ENCODE measurements at regions not wholly inside any gene's neighbourhood (a gene's known extent, or its start where the extent isn't known, plus 50 kb on each side); places are given as distances from the start of the nearest gene placed in this dataset.

DNA sequence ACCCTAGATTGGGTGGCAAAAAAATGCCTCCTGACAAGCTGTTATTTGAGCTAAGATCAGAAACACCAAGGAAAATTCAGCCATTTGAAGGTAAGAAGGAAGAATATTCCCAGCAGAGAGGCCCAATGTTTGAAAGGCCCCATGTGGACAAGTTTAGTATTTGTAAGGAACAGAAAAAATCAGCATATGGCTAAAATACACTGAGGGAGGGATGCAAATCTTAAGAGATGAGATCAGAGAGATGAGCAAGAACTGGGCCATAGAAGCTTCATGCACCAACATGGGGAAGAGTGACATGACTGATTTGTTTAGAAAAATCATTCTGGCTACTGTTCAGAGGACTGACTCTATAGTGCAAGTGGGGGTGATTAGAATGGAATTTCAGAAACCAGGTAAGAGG is 496.8 kb upstream of the SOX5 start:
- TF ChIP-seq, protein P1, sequence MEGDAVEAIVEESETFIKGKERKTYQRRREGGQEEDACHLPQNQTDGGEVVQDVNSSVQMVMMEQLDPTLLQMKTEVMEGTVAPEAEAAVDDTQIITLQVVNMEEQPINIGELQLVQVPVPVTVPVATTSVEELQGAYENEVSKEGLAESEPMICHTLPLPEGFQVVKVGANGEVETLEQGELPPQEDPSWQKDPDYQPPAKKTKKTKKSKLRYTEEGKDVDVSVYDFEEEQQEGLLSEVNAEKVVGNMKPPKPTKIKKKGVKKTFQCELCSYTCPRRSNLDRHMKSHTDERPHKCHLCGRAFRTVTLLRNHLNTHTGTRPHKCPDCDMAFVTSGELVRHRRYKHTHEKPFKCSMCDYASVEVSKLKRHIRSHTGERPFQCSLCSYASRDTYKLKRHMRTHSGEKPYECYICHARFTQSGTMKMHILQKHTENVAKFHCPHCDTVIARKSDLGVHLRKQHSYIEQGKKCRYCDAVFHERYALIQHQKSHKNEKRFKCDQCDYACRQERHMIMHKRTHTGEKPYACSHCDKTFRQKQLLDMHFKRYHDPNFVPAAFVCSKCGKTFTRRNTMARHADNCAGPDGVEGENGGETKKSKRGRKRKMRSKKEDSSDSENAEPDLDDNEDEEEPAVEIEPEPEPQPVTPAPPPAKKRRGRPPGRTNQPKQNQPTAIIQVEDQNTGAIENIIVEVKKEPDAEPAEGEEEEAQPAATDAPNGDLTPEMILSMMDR (IDR thresholded peaks at IDR 0.05; ENCODE audit: poor library complexity, severe bottlenecking), result no peak
- H3K9me3 ChIP-seq (ENCODE audit: severe bottlenecking), result no peaks in the 10 kb centered on the region
- no peak overlapping the region for H3K27ac ChIP-seq (ENCODE audit: poor library complexity, severe bottlenecking)
- no peak for ATAC-seq (ENCODE audit: low read depth)
- no peaks in the 10 kb centered on the region for H3K4me1 ChIP-seq (ENCODE audit: insufficient read depth, poor library complexity, severe bottlenecking)
- H3K4me3 ChIP-seq (ENCODE audit: severe bottlenecking), result no peak overlapping the region
- H3K27me3 ChIP-seq (ENCODE audit: insufficient read depth, poor library complexity, severe bottlenecking), result no peaks in the 10 kb centered on the region
- no peak for DNase-seq (ENCODE audit: low spot score)
- no peaks in the 10 kb centered on the region for H3K36me3 ChIP-seq (ENCODE audit: low read depth)

GRCh38 chr12:24444634-24445033 is 495.2 kb upstream of the SOX5 start:
- Histone ChIP-seq H3K27ac (ENCODE audit: poor library complexity, severe bottlenecking) (no peak overlapping the region), H3K4me1 (ENCODE audit: insufficient read depth, poor library complexity, severe bottlenecking) (no peaks in the 10 kb centered on the region), H3K27me3 (ENCODE audit: insufficient read depth, poor library complexity, severe bottlenecking) (no peaks in the 10 kb centered on the region), H3K36me3 (ENCODE audit: low read depth) (no peaks in the 10 kb centered on the region), H3K9me3 (ENCODE audit: severe bottlenecking) (no peaks in the 10 kb centered on the region), H3K4me3 (ENCODE audit: severe bottlenecking) (no peak overlapping the region)
- TF ChIP-seq, protein P1 (IDR thresholded peaks at IDR 0.05; ENCODE audit: poor library complexity, severe bottlenecking), result no peak
- no peak for DNase-seq (ENCODE audit: low spot score)
- no peak for ATAC-seq (ENCODE audit: low read depth)

- H3K27ac ChIP-seq (ENCODE audit: poor library complexity, severe bottlenecking), result no peak overlapping the region
- H3K4me1 ChIP-seq (ENCODE audit: insufficient read depth, poor library complexity, severe bottlenecking), result no peaks in the 10 kb centered on the region
Measured at GRCh38 chr12:24441458-24441857, 492.0 kb upstream of the SOX5 start.

GRCh38 chr12:24436667-24437066 is 487.2 kb upstream of the SOX5 start:
- no peak overlapping the region for H3K27ac ChIP-seq (ENCODE audit: poor library complexity, severe bottlenecking)
- no peak overlapping the region for H3K4me3 ChIP-seq (ENCODE audit: severe bottlenecking)
- no peaks in the 10 kb centered on the region for H3K9me3 ChIP-seq (ENCODE audit: severe bottlenecking)
- H3K4me1 ChIP-seq (ENCODE audit: insufficient read depth, poor library complexity, severe bottlenecking), result no peaks in the 10 kb centered on the region
- TF ChIP-seq, protein P1 (IDR thresholded peaks at IDR 0.05; ENCODE audit: poor library complexity, severe bottlenecking), result no peak
- no peaks in the 10 kb centered on the region for H3K27me3 ChIP-seq (ENCODE audit: insufficient read depth, poor library complexity, severe bottlenecking)
- ATAC-seq (ENCODE audit: low read depth) (no peak), DNase-seq (ENCODE audit: low spot score) (no peak)
- no peaks in the 10 kb centered on the region for H3K36me3 ChIP-seq (ENCODE audit: low read depth)

More at GRCh38 chr12:24441458-24441857, 492.0 kb upstream of the SOX5 start:
- Histone ChIP-seq H3K27me3 (ENCODE audit: insufficient read depth, poor library complexity, severe bottlenecking) (no peaks in the 10 kb centered on the region), H3K4me3 (ENCODE audit: severe bottlenecking) (no peak overlapping the region), H3K36me3 (ENCODE audit: low read depth) (no peaks in the 10 kb centered on the region), H3K9me3 (ENCODE audit: severe bottlenecking) (no peaks in the 10 kb centered on the region)
- ATAC-seq (ENCODE audit: low read depth) (no peak), DNase-seq (ENCODE audit: low spot score) (no peak)
- TF ChIP-seq, protein P1 (IDR thresholded peaks at IDR 0.05; ENCODE audit: poor library complexity, severe bottlenecking), result no peak

DNA sequence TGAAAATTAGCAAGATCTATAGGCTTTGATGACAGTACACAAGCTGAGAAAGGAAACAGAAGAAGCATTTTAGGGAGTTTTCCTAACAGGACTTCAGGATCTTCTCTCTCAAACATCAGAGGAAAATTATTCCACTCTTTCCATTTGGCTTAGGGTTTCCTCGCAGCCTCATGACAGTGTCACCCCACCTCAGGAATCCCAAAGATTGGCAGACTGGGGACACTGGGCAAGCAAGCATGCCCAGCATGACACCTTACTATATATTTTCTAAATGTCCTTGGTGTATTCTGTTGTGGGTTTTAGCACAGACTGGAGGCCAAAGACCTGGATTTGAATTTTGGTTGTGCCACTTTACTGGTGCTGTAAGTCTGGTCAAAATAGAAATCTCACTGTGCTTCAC is 482.4 kb upstream of the SOX5 start:
- Histone ChIP-seq H3K36me3 (ENCODE audit: low read depth) (no peaks in the 10 kb centered on the region), H3K27ac (ENCODE audit: poor library complexity, severe bottlenecking) (no peak overlapping the region), H3K27me3 (ENCODE audit: insufficient read depth, poor library complexity, severe bottlenecking) (no peaks in the 10 kb centered on the region), H3K4me1 (ENCODE audit: insufficient read depth, poor library complexity, severe bottlenecking) (no peaks in the 10 kb centered on the region), H3K9me3 (ENCODE audit: severe bottlenecking) (no peaks in the 10 kb centered on the region), H3K4me3 (ENCODE audit: severe bottlenecking) (no peak overlapping the region)
- no peak for ATAC-seq (ENCODE audit: low read depth)
- TF ChIP-seq, protein P1 (IDR thresholded peaks at IDR 0.05; ENCODE audit: poor library complexity, severe bottlenecking), result no peak
- no peak for DNase-seq (ENCODE audit: low spot score)

All from RWPE2 (cell line).